Bronchial epithelial cell (primary cell): ENCODE measurements at regions not wholly inside any gene's neighbourhood (a gene's known extent, or its start where the extent isn't known, plus 50 kb on each side); places are given as distances from the start of the nearest gene placed in this dataset.
"Not testable (repeated sequence)": the region's sequence is repeated elsewhere in the genome, so short reads cannot be mapped to it uniquely, and the experiment has no call there.

ENCODE experiments used
- DNase-seq: peaks from one replicate; pipeline ENCODE4 v3.0.0-alpha.2; 2010; ENCODE audit warnings: low read depth
- FAIRE-seq: peaks from 2 replicates; lab custom pipeline; 2011; peaks lifted over from hg19 to GRCh38; lab: Jason Lieb, UNC
- H3K27me3 ChIP-seq: 2 replicates; pipeline ENCODE4 v1.5.1; 2011; ENCODE audit warnings: low read length; ENCODE audit not compliant: control insufficient read depth, insufficient read depth
- H3K36me3 ChIP-seq: 2 replicates; pipeline ENCODE4 v1.5.1; 2011; ENCODE audit warnings: low read length; ENCODE audit not compliant: control insufficient read depth, insufficient read depth
- H3K4me3 ChIP-seq: 2 replicates; pipeline ENCODE4 v1.5.1; 2011; ENCODE audit warnings: mild to moderate bottlenecking, low read depth, low read length, control low read depth
- TF ChIP-seq, protein P1 (sequence below): IDR thresholded peaks from 2 replicates; pipeline ENCODE4 v1.5.1; 2011; ENCODE audit warnings: mild to moderate bottlenecking, moderate library complexity, low read length, control low read depth, inconsistent platforms; ENCODE audit not compliant: insufficient read depth, severe bottlenecking

DNA sequence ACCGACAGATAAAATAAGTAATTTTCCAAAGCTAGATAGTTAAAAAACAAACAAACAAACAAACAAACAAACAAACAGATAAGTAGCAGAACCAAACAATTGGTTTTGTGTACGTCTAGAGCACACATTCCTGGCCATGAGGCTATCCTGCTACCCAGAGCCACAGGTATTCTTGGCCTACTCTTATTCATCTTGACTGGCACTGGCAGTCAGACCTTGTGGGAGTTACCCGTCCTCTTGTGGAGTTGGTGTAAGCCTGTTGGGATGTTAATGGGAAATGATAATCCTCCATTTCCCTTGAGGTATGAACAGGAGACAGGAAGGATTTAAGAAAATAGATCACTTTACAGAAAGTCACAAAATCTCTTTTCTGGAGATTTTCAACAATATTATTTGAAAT is 142.4 kb upstream of the MEOX2 start:
- no peaks in the 10 kb centered on the region for H3K27me3 ChIP-seq
- H3K36me3 ChIP-seq: no peaks in the 10 kb centered on the region
- DNase-seq (no peak), FAIRE-seq (no peak)
- no peak overlapping the region for H3K4me3 ChIP-seq
- TF ChIP-seq, protein P1, sequence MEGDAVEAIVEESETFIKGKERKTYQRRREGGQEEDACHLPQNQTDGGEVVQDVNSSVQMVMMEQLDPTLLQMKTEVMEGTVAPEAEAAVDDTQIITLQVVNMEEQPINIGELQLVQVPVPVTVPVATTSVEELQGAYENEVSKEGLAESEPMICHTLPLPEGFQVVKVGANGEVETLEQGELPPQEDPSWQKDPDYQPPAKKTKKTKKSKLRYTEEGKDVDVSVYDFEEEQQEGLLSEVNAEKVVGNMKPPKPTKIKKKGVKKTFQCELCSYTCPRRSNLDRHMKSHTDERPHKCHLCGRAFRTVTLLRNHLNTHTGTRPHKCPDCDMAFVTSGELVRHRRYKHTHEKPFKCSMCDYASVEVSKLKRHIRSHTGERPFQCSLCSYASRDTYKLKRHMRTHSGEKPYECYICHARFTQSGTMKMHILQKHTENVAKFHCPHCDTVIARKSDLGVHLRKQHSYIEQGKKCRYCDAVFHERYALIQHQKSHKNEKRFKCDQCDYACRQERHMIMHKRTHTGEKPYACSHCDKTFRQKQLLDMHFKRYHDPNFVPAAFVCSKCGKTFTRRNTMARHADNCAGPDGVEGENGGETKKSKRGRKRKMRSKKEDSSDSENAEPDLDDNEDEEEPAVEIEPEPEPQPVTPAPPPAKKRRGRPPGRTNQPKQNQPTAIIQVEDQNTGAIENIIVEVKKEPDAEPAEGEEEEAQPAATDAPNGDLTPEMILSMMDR: no peak

DNA sequence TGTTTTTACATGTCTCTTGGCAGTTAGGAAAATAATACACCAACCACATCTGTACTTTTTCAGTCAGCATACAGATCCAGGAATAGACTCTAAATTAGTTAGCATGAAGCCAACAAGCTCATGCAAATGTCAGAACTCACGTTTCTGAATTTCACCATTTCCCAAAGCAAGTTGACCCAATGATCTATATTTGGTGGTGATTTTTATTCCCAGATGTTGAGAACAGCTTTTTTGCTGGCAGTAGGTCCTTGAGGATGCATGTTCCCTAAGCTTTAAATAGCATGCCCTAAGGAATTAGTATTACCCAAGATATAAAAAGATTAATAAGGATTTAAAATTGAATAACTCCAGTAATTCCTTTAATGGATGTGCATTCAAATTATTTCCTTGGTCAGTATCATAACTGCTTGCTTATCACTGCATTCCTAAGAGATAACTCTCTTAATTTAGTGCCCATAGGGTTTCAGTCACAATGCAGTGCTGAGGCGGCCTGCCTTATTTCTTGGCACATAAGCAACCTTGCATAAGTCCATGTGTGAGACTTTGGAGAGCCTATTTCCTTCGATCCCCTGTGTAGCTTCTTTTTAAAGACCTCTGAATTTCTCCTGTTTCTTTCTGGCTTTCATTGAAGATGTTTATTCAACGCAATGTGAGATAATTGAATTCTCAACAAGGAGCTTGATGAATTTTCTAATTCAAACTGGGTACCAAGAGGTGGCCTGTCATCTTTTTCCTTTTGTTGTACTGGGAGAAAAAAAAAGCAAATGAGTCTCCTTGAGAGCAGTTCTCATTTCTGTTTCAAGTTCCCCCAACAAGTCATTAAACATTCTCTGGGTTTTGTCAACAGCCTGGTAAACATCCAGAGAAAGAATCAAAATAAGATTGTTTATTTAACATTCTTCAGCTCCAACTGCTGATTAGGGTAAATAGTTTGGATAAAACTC is 135.3 kb upstream of the MEOX2 start:
- Histone ChIP-seq H3K4me3 (no peak overlapping the region), H3K27me3 (no peaks in the 10 kb centered on the region), H3K36me3 (no peaks in the 10 kb centered on the region)
- no peak for DNase-seq
- TF ChIP-seq, protein P1: no peak
- no peak for FAIRE-seq

DNA sequence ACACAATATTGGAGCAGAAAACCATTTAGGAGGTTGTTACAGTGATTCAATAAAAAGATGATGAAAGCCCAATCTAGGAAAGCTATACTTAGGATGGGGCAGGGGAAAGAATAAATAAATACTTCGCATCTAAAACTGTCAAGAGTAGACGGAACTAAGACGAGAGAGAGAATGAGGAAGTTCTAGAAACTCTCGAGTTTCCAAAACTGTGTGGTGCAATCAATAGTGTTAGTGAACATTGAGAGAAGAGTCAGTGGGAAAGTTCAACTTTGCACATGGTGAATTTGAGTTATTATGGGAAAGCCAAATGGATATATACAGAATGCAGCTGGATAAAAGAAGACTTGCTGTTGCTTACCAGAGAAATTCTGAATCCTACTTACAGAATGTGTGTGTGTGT is 133.8 kb upstream of the MEOX2 start:
- TF ChIP-seq, protein P1: no peak
- no peak for FAIRE-seq

DNA sequence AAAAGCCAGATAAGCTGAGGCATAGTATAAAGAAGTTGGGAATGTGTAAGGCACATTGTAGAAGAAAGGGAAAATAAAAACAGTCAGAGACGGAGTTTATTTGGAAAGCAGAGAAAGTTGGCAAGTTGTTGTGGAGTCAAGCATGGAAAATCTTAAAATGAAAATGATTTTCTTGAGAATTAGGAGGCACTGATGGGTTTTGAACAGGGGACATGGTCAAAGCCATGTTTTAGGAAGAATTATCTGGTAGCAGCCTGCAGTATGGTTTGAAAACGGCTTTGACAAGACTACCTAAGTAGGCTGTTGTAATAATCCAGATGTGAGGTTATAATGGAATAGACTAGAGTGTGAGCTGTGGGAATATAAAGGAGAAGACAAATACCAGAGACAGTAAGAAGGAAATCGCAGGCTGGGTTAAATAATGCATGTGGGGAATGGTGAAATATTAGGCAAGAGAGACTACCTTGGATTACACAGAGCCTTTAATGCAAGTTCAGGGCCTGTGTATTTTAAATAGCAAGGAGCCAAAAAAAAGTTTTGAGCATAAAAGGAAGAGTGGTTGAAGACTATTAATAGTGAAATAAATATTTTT is 130.4 kb upstream of the MEOX2 start:
- FAIRE-seq (no peak), DNase-seq (no peak)
- no peaks in the 10 kb centered on the region for H3K27me3 ChIP-seq
- no peaks in the 10 kb centered on the region for H3K36me3 ChIP-seq
- TF ChIP-seq, protein P1: no peak
- no peak overlapping the region for H3K4me3 ChIP-seq

More for the DNA sequence above, 133.8 kb upstream of the MEOX2 start:
- no peaks in the 10 kb centered on the region for H3K27me3 ChIP-seq
- H3K36me3 ChIP-seq: no peaks in the 10 kb centered on the region
- no peak overlapping the region for H3K4me3 ChIP-seq
- no peak for DNase-seq

DNA sequence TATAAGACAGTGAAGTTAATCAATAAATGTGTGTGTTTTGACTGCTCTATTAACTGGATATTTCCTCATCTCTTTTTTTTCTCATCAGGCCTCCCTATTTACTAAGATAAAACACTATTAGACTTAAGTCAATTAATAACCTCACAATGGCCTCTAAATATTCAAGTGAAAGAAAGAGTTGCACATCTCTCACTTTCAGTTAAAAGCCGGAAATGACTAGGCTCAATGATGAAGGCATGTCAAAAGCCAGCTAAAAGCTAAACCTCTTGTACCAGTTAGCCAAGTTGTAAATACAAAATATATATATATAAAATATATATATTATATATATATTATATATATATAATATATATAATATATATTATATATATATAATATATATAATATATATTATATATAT is 127.0 kb upstream of the MEOX2 start:
- H3K36me3 ChIP-seq: no peaks in the 10 kb centered on the region
- no peak overlapping the region for H3K4me3 ChIP-seq
- TF ChIP-seq, protein P1: no peak
- H3K27me3 ChIP-seq: no peaks in the 10 kb centered on the region
- FAIRE-seq (no peak), DNase-seq (no peak)

DNA sequence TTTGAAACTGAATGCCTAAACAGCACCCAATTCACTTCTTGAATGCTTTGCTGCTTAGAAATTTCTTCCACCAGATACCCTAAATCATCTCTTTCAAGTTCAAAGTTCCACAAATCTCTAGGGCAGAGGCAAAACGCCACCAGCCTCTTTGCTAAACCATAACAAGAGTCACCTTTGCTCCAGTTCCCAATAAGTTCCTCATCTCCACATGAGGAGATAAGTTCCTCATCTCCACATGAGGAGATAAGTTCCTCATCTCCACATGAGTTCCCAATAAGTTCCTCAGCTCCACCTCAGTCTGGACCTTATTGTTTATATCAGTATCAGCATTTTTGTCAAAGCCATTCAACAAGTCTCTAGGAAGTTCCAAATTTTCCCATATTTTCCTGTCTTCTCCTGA is 123.9 kb upstream of the MEOX2 start:
- H3K27me3 ChIP-seq, FAIRE-seq, H3K4me3 ChIP-seq, H3K36me3 ChIP-seq, DNase-seq: not testable (repeated sequence)

DNA sequence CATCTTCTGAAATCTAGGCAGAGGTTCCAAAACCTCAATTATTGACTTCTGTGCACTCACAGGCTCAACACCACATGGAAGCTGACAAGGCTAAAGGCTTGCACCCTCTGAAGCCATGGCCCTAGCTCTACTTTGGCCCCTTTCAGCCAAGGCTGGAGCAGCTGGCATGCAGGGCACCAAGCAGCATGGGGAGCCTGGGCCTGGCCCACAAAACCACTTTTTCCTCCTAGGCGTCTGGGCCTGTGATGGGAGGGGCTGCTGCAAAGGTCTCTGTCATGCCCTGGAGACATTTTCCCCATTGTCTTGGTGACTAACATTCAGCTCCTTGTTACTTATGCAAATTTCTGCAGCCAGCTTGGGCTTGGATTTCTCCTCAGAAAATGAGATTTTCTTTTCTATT is 123.5 kb upstream of the MEOX2 start:
- DNase-seq, FAIRE-seq, H3K4me3 ChIP-seq, H3K36me3 ChIP-seq, H3K27me3 ChIP-seq: not testable (repeated sequence)
